ENCODE measurements at regions not wholly inside any gene's neighbourhood (a gene's known extent, or its start where the extent isn't known, plus 50 kb on each side); places are given as distances from the start of the nearest gene placed in this dataset.

- no peaks in the 10 kb centered on the region for H3K4me1 ChIP-seq (ENCODE audit: control extremely low read depth in 1 of 4, control insufficient read depth in 4 of 4, insufficient read depth in 4 of 4, low read length in 3 of 4)
- peaks cover 0 to 2% (median 0%) of the 10 kb centered on the region in 5 experiments for H3K27me3 ChIP-seq (replicated peaks in 2 of 5; ENCODE audit: control insufficient read depth in 4 of 5, insufficient read depth in 5 of 5, low read length in 4 of 5)
- CTCF ChIA-PET, result no interaction called here
- H3K9me3 ChIP-seq (ENCODE audit: control extremely low read depth in 1 of 5, control insufficient read depth in 4 of 5, insufficient read depth in 2 of 5, low read depth in 1 of 5, low read length in 4 of 5), result peaks cover 0 to 1% (median 0%) of the 10 kb centered on the region in 5 experiments
- H3K36me3 ChIP-seq (ENCODE audit: control insufficient read depth in 4 of 4, insufficient read depth in 4 of 4, low read length in 3 of 4), result no peaks in the 10 kb centered on the region
- no peak overlapping the region for H3K27ac ChIP-seq (ENCODE audit: insufficient read depth in 1 of 2, low read depth in 1 of 2, low read length in 2 of 2, poor library complexity in 1 of 2, severe bottlenecking in 2 of 2)
- 93% methylated on average over 2 of the region's 4 CpGs for WGBS (ENCODE audit: insufficient coverage)
- POLR2A ChIA-PET, result no interaction called here
- DNase-seq, result no peak
- H3K4me3 ChIP-seq (ENCODE audit: control insufficient read depth in 1 of 7, extremely low read depth in 1 of 7, insufficient read depth in 4 of 7, low read depth in 2 of 7, low read length in 6 of 7), result no peak overlapping the region
These were observed 51.0 kb upstream of the CHCHD3 start for GRCh38 chr7:133132906-133133305.

GRCh38 chr7:133134810-133135209 is 52.9 kb upstream of the CHCHD3 start:
- no peak overlapping the region for H3K27ac ChIP-seq (ENCODE audit: insufficient read depth in 1 of 2, low read depth in 1 of 2, low read length in 2 of 2, poor library complexity in 1 of 2, severe bottlenecking in 2 of 2)
- H3K36me3 ChIP-seq (ENCODE audit: control insufficient read depth in 4 of 4, insufficient read depth in 4 of 4, low read length in 3 of 4), result no peaks in the 10 kb centered on the region
- ChIA-PET CTCF (interaction anchor here (0.5 kb wide), 1 partner anchor 1380 kb away, joined by 3 read pairs; no protein-coding TSS in a partner anchor), POLR2A (no interaction called here)
- H3K9me3 ChIP-seq (ENCODE audit: control extremely low read depth in 1 of 5, control insufficient read depth in 4 of 5, insufficient read depth in 2 of 5, low read depth in 1 of 5, low read length in 4 of 5), result peaks cover 0 to 1% (median 0%) of the 10 kb centered on the region in 5 experiments
- no peak overlapping the region for H3K4me3 ChIP-seq (ENCODE audit: control insufficient read depth in 1 of 7, extremely low read depth in 1 of 7, insufficient read depth in 4 of 7, low read depth in 2 of 7, low read length in 6 of 7)
- H3K4me1 ChIP-seq (ENCODE audit: control extremely low read depth in 1 of 4, control insufficient read depth in 4 of 4, insufficient read depth in 4 of 4, low read length in 3 of 4), result peaks cover 0 to 1% (median 0%) of the 10 kb centered on the region in 4 experiments
- peaks cover 0 to 2% (median 0%) of the 10 kb centered on the region in 5 experiments for H3K27me3 ChIP-seq (replicated peaks in 2 of 5; ENCODE audit: control insufficient read depth in 4 of 5, insufficient read depth in 5 of 5, low read length in 4 of 5)
- DNase-seq, result no peak

- no peak overlapping the region for H3K27ac ChIP-seq (ENCODE audit: insufficient read depth in 1 of 2, low read depth in 1 of 2, low read length in 2 of 2, poor library complexity in 1 of 2, severe bottlenecking in 2 of 2)
- no peak overlapping the region for H3K4me3 ChIP-seq (ENCODE audit: control insufficient read depth in 1 of 7, extremely low read depth in 1 of 7, insufficient read depth in 4 of 7, low read depth in 2 of 7, low read length in 6 of 7)
- CTCF ChIA-PET, result interaction anchor here (0.5 kb wide), 1 partner anchor 1380 kb away, joined by 3 read pairs; no protein-coding TSS in a partner anchor
- DNase-seq, result no peak
- POLR2A ChIA-PET, result interaction anchor here (0.7 kb wide), 1 partner anchor 1742 kb away, joined by 3 read pairs; no protein-coding TSS in a partner anchor
- no peaks in the 10 kb centered on the region for H3K36me3 ChIP-seq (ENCODE audit: control insufficient read depth in 4 of 4, insufficient read depth in 4 of 4, low read length in 3 of 4)
- peaks cover 0 to 1% (median 0%) of the 10 kb centered on the region in 5 experiments for H3K9me3 ChIP-seq (ENCODE audit: control extremely low read depth in 1 of 5, control insufficient read depth in 4 of 5, insufficient read depth in 2 of 5, low read depth in 1 of 5, low read length in 4 of 5)
- peaks cover 0 to 2% (median 0%) of the 10 kb centered on the region in 5 experiments for H3K27me3 ChIP-seq (replicated peaks in 2 of 5; ENCODE audit: control insufficient read depth in 4 of 5, insufficient read depth in 5 of 5, low read length in 4 of 5)
- peaks cover 0 to 3% (median 0%) of the 10 kb centered on the region in 4 experiments for H3K4me1 ChIP-seq (ENCODE audit: control extremely low read depth in 1 of 4, control insufficient read depth in 4 of 4, insufficient read depth in 4 of 4, low read length in 3 of 4)
- 100% methylated on average over 1 of the region's 1 CpG for WGBS (ENCODE audit: insufficient coverage)
These were observed 53.6 kb upstream of the CHCHD3 start for GRCh38 chr7:133135451-133135850.

- Histone ChIP-seq H3K4me3 (ENCODE audit: control insufficient read depth in 1 of 7, extremely low read depth in 1 of 7, insufficient read depth in 4 of 7, low read depth in 2 of 7, low read length in 6 of 7) (no peak overlapping the region), H3K4me1 (ENCODE audit: control extremely low read depth in 1 of 4, control insufficient read depth in 4 of 4, insufficient read depth in 4 of 4, low read length in 3 of 4) (peaks cover 0 to 3% (median 0%) of the 10 kb centered on the region in 4 experiments), H3K27me3 (replicated peaks in 2 of 5; ENCODE audit: control insufficient read depth in 4 of 5, insufficient read depth in 5 of 5, low read length in 4 of 5) (peaks cover 0 to 2% (median 0%) of the 10 kb centered on the region in 5 experiments), H3K9me3 (ENCODE audit: control extremely low read depth in 1 of 5, control insufficient read depth in 4 of 5, insufficient read depth in 2 of 5, low read depth in 1 of 5, low read length in 4 of 5) (peaks cover 0 to 1% (median 0%) of the 10 kb centered on the region in 5 experiments), H3K36me3 (ENCODE audit: control insufficient read depth in 4 of 4, insufficient read depth in 4 of 4, low read length in 3 of 4) (no peaks in the 10 kb centered on the region), H3K27ac (ENCODE audit: insufficient read depth in 1 of 2, low read depth in 1 of 2, low read length in 2 of 2, poor library complexity in 1 of 2, severe bottlenecking in 2 of 2) (no peak overlapping the region)
- ChIA-PET POLR2A (no interaction called here), CTCF (no interaction called here)
- WGBS (ENCODE audit: insufficient coverage), result 59% methylated on average over 4 of the region's 4 CpGs
- peak; percentile 2 to 27 (median 15) for DNase-seq
These were observed 57.5 kb upstream of the CHCHD3 start for GRCh38 chr7:133139350-133139749.

- Histone ChIP-seq H3K9me3 (ENCODE audit: control extremely low read depth in 1 of 5, control insufficient read depth in 4 of 5, insufficient read depth in 2 of 5, low read depth in 1 of 5, low read length in 4 of 5) (peaks cover 0 to 1% (median 0%) of the 10 kb centered on the region in 5 experiments), H3K36me3 (ENCODE audit: control insufficient read depth in 4 of 4, insufficient read depth in 4 of 4, low read length in 3 of 4) (no peaks in the 10 kb centered on the region), H3K27me3 (replicated peaks in 2 of 5; ENCODE audit: control insufficient read depth in 4 of 5, insufficient read depth in 5 of 5, low read length in 4 of 5) (peaks cover 0 to 2% (median 0%) of the 10 kb centered on the region in 5 experiments), H3K4me3 (ENCODE audit: control insufficient read depth in 1 of 7, extremely low read depth in 1 of 7, insufficient read depth in 4 of 7, low read depth in 2 of 7, low read length in 6 of 7) (no peak overlapping the region), H3K4me1 (ENCODE audit: control extremely low read depth in 1 of 4, control insufficient read depth in 4 of 4, insufficient read depth in 4 of 4, low read length in 3 of 4) (peaks cover 0 to 3% (median 0%) of the 10 kb centered on the region in 4 experiments), H3K27ac (ENCODE audit: insufficient read depth in 1 of 2, low read depth in 1 of 2, low read length in 2 of 2, poor library complexity in 1 of 2, severe bottlenecking in 2 of 2) (no peak overlapping the region)
- CTCF ChIA-PET, result no interaction called here
- POLR2A ChIA-PET, result no interaction called here
- DNase-seq, result peak; percentile 2 to 55 (median 31)
- 15% methylated on average over 2 of the region's 4 CpGs for WGBS (ENCODE audit: insufficient coverage)
These were observed 57.9 kb upstream of the CHCHD3 start for GRCh38 chr7:133139801-133140200.

- WGBS (ENCODE audit: insufficient coverage), result 98% methylated on average over 6 of the region's 8 CpGs
- peaks cover 0 to 2% (median 0%) of the 10 kb centered on the region in 5 experiments for H3K27me3 ChIP-seq (replicated peaks in 2 of 5; ENCODE audit: control insufficient read depth in 4 of 5, insufficient read depth in 5 of 5, low read length in 4 of 5)
- H3K9me3 ChIP-seq (ENCODE audit: control extremely low read depth in 1 of 5, control insufficient read depth in 4 of 5, insufficient read depth in 2 of 5, low read depth in 1 of 5, low read length in 4 of 5), result peaks cover 0 to 1% (median 0%) of the 10 kb centered on the region in 5 experiments
- H3K4me1 ChIP-seq (ENCODE audit: control extremely low read depth in 1 of 4, control insufficient read depth in 4 of 4, insufficient read depth in 4 of 4, low read length in 3 of 4), result peaks cover 0 to 3% (median 0%) of the 10 kb centered on the region in 4 experiments
- H3K36me3 ChIP-seq (ENCODE audit: control insufficient read depth in 4 of 4, insufficient read depth in 4 of 4, low read length in 3 of 4), result no peaks in the 10 kb centered on the region
- ChIA-PET POLR2A (no interaction called here), CTCF (no interaction called here)
- DNase-seq, result no peak
- H3K27ac ChIP-seq (ENCODE audit: insufficient read depth in 1 of 2, low read depth in 1 of 2, low read length in 2 of 2, poor library complexity in 1 of 2, severe bottlenecking in 2 of 2), result no peak overlapping the region
- no peak overlapping the region for H3K4me3 ChIP-seq (ENCODE audit: control insufficient read depth in 1 of 7, extremely low read depth in 1 of 7, insufficient read depth in 4 of 7, low read depth in 2 of 7, low read length in 6 of 7)
These were observed 59.2 kb upstream of the CHCHD3 start for GRCh38 chr7:133140994-133141595.

- Histone ChIP-seq H3K27ac (ENCODE audit: insufficient read depth in 1 of 2, low read depth in 1 of 2, low read length in 2 of 2, poor library complexity in 1 of 2, severe bottlenecking in 2 of 2) (no peak overlapping the region), H3K4me3 (ENCODE audit: control insufficient read depth in 1 of 7, extremely low read depth in 1 of 7, insufficient read depth in 4 of 7, low read depth in 2 of 7, low read length in 6 of 7) (no peak overlapping the region), H3K36me3 (ENCODE audit: control insufficient read depth in 4 of 4, insufficient read depth in 4 of 4, low read length in 3 of 4) (no peaks in the 10 kb centered on the region), H3K27me3 (replicated peaks in 2 of 5; ENCODE audit: control insufficient read depth in 4 of 5, insufficient read depth in 5 of 5, low read length in 4 of 5) (peaks cover 0 to 7% (median 0%) of the 10 kb centered on the region in 5 experiments), H3K4me1 (ENCODE audit: control extremely low read depth in 1 of 4, control insufficient read depth in 4 of 4, insufficient read depth in 4 of 4, low read length in 3 of 4) (no peaks in the 10 kb centered on the region), H3K9me3 (ENCODE audit: control extremely low read depth in 1 of 5, control insufficient read depth in 4 of 5, insufficient read depth in 2 of 5, low read depth in 1 of 5, low read length in 4 of 5) (no peaks in the 10 kb centered on the region)
- no peak for DNase-seq
- 67% methylated on average over 3 of the region's 3 CpGs for WGBS (ENCODE audit: insufficient coverage)
- ChIA-PET POLR2A (no interaction called here), CTCF (no interaction called here)
These were observed 68.9 kb upstream of the CHCHD3 start for GRCh38 chr7:133150760-133151159.
